Adrenal gland (tissue), 9 donors: ENCODE measurements at regions not wholly inside any gene's neighbourhood (a gene's known extent, or its start where the extent isn't known, plus 50 kb on each side); places are given as distances from the start of the nearest gene placed in this dataset.

ENCODE experiments used
- DNase-seq, 7 donors: peaks; one replicate each; pipeline ENCODE4 v3.0.0-alpha.2; 2019 to 2020
- H3K27ac ChIP-seq, 5 donors: fragments of 200-600 bp; sonication (generic) in 4 of 5; 1 replicate in 3 of 5; 2 replicates in 2 of 5; pipeline versions ENCODE4 v1.5.1 to v1.8.0; 2016 to 2020; ENCODE audit warnings: mild to moderate bottlenecking in 1 of 5
- H3K27me3 ChIP-seq: fragments of 200-600 bp; 2 replicates; pipeline ENCODE4 v1.8.0; 2021
- H3K36me3 ChIP-seq, 2 donors: fragments of 200-600 bp; replicated peaks in 1 of 2; 1 replicate in 1 of 2; 2 replicates in 1 of 2; pipeline versions ENCODE4 v1.5.1 to v1.8.0; 2018 to 2022
- H3K4me1 ChIP-seq, 2 donors: fragments of 200-600 bp; replicated peaks in 1 of 2; 1 replicate in 1 of 2; 2 replicates in 1 of 2; pipeline versions ENCODE4 v1.5.1 to v1.8.0; 2018 to 2021
- H3K4me3 ChIP-seq, 4 donors: fragments of 200-600 bp; sonication (generic) in 3 of 4; one replicate each; pipeline ENCODE4 v1.5.1; 2016 to 2018
- H3K9me3 ChIP-seq, 3 donors: fragments of 200-600 bp; sonication (generic) in 1 of 3; replicated peaks in 1 of 3; 1 replicate in 2 of 3; 2 replicates in 1 of 3; pipeline versions ENCODE4 v1.5.1 to v1.8.0; 2016 to 2021
- POLR2A ChIP-seq, 2 donors: fragments of 450-650 bp; IDR thresholded peaks; one replicate each; pipeline ENCODE4 v1.6.1; 2017; ENCODE audit warnings: antibody characterized with exemption in 2 of 2, mild to moderate bottlenecking in 2 of 2, moderate library complexity in 1 of 2
- WGBS, 4 donors: extraction: QIAGEN DNeasy Blood & Tissue Kit in 2 of 4; methylation state at CpG; one replicate each; pipeline versions ENCODE4 v1.1.5 to v1.1.7; 2013 to 2017; 5-methylcytosine and 5-hydroxymethylcytosine counted together
- intact Hi-C, 2 donors: fragments of 100-400 bp; cut with DNase I; formaldehyde crosslinking; loops; one replicate each; pipeline versions ENCODE4 v1.14.1 to v1.15.0; 2022 to 2023
- TF ChIP-seq, protein P1 (sequence below), 6 experiments: fragments of 450-650 bp in 4 of 6; fragments of 200-600 bp in 2 of 6; sonication (generic) in 1 of 6; IDR thresholded peaks; 1 replicate in 5 of 6; 2 replicates in 1 of 6; pipeline versions ENCODE4 v1.5.1 to v1.8.0; 2016 to 2021; ENCODE audit warnings: antibody characterized with exemption in 6 of 6, mild to moderate bottlenecking in 2 of 6, moderate library complexity in 1 of 6
- donor health status: healthy with polysubstance abuse.
- donor health status: Bipolar disorder and iron deficiency.
- donor health status: DM: yes; HTN: yes; CAD: no.
- donor health status: DM: no; HTN: no; CAD: no.
- donor health status: DM: no; HTN: no; CAD: no.

DNA sequence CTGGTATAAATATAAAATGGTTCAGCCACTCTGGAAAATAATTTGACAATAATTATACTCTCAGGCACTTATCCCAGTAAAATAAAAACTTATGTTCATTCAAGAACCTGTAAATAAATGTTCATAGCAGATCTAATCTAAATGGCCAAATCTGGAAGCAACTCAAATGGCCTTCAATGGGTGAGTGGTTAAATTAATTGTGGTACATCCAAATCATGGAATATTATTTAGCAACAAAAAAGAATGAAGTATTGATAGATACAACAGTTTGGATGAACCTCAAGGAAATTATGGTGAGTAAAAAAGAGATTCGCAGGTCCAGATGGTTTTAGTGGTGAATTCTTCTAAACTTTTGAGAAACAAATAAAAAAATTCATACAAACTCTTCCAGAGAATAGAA lies 287.0 kb upstream of the ZC3H12C start:
- H3K4me1 ChIP-seq = no peaks in the 10 kb centered on the region
- DNase-seq = no peak
- intact Hi-C loops = no loop called here
- 0 to 42% (median 0%) methylated on average over 1 of the region's 1 CpG for WGBS, 4 donors
- TF ChIP-seq POLR2A (IDR thresholded peaks at IDR 0.05) = no peak
- TF ChIP-seq, protein P1, sequence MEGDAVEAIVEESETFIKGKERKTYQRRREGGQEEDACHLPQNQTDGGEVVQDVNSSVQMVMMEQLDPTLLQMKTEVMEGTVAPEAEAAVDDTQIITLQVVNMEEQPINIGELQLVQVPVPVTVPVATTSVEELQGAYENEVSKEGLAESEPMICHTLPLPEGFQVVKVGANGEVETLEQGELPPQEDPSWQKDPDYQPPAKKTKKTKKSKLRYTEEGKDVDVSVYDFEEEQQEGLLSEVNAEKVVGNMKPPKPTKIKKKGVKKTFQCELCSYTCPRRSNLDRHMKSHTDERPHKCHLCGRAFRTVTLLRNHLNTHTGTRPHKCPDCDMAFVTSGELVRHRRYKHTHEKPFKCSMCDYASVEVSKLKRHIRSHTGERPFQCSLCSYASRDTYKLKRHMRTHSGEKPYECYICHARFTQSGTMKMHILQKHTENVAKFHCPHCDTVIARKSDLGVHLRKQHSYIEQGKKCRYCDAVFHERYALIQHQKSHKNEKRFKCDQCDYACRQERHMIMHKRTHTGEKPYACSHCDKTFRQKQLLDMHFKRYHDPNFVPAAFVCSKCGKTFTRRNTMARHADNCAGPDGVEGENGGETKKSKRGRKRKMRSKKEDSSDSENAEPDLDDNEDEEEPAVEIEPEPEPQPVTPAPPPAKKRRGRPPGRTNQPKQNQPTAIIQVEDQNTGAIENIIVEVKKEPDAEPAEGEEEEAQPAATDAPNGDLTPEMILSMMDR (IDR thresholded peaks at IDR 0.05) = no peak
- no peaks in the 10 kb centered on the region for H3K9me3 ChIP-seq
- no peak overlapping the region for H3K4me3 ChIP-seq
- no peaks in the 10 kb centered on the region for H3K27me3 ChIP-seq
- H3K36me3 ChIP-seq = no peaks in the 10 kb centered on the region
- H3K27ac ChIP-seq = no peak overlapping the region

DNA sequence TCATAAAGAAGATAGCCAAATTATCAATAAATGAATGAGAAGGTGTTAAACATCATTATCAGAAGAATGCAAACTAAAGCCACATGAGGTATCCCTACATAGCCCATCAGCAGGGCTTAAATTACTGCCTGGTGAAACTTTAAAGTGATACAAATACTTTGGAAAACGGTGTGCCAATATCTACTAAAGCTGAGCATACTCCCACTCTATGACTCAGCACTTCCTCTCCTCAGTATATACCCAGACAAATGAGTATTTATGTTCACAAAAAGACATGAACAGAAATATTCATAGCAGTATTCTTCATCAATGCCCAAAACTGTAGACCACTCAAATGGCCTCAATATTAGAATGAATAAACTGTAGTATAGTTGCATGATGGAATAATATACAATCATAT lies 284.6 kb upstream of the ZC3H12C start:
- DNase-seq = no peak
- H3K27ac ChIP-seq = no peak overlapping the region
- H3K36me3 ChIP-seq = no peaks in the 10 kb centered on the region
- no peaks in the 10 kb centered on the region for H3K4me1 ChIP-seq
- no peak for TF ChIP-seq POLR2A (IDR thresholded peaks at IDR 0.05)
- TF ChIP-seq, protein P1 (IDR thresholded peaks at IDR 0.05) = no peak
- WGBS, 4 donors = 62 to 68% (median 65%) methylated on average over 1 of the region's 1 CpG
- no peak overlapping the region for H3K4me3 ChIP-seq
- intact Hi-C loops = no loop called here
- no peaks in the 10 kb centered on the region for H3K9me3 ChIP-seq
- H3K27me3 ChIP-seq = no peaks in the 10 kb centered on the region

DNA sequence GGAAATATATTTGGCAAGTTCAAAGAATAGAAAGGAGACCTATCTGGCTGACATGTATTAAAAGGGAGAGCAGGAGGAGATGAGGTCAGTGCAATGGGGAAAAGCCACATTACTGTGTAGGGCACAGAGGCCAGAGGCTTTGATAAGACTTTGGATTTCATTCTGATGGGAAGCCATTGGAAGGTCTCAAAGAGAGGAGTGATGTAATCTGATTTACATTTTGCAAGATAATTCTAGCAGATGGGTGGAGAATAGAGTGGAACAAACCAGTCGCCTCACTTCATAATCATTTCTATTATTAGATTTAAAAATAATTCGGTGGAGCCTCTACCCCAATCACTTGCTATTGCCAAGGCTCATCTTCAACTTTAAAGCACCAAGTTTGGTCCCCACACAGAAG lies 278.4 kb upstream of the ZC3H12C start:
- Histone ChIP-seq H3K27me3 (no peaks in the 10 kb centered on the region), H3K27ac (no peak overlapping the region), H3K4me3 (no peak overlapping the region), H3K9me3 (no peaks in the 10 kb centered on the region), H3K36me3 (no peaks in the 10 kb centered on the region), H3K4me1 (no peaks in the 10 kb centered on the region)
- 41 to 46% (median 44%) methylated on average over 2 of the region's 2 CpGs for WGBS, 4 donors
- TF ChIP-seq, protein P1 (IDR thresholded peaks at IDR 0.05) = no peak
- no peak for TF ChIP-seq POLR2A (IDR thresholded peaks at IDR 0.05)
- intact Hi-C loops = no loop called here
- no peak for DNase-seq

DNA sequence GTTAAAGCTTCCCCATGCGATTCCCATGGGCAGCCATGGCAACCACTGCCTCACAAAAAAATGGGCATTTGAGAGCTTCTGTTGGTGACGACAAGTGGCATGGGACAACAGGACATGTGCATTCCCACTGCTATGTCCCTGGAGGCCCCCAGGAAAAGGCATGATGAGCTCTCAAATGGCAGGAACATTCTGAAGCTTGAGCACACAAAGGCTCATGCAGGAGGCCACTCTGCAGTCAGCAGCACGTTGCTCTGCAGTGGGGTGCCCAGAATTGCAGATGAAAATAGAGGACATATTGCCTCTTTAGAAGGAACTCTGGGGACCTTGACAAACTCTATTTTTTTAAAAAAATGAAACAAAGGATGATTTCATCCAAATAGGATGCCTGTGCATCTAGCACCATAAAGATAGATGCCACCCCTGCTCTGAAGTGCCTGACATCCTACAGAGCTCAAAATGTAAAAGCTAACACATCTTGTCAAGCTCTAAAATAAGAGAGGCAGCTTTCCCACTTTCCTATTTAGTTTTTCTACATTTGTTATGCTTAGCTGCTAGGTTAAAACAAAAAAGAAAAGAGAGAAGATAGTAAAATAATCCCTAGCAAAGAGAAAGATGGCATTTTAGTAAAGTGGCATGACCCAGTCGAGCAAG lies 277.6 kb upstream of the ZC3H12C start:
- WGBS, 4 donors = 80 to 88% (median 87%) methylated on average over 4 of the region's 4 CpGs
- no peaks in the 10 kb centered on the region for H3K27me3 ChIP-seq
- no peaks in the 10 kb centered on the region for H3K4me1 ChIP-seq
- no peaks in the 10 kb centered on the region for H3K36me3 ChIP-seq
- H3K27ac ChIP-seq = no peak overlapping the region
- no peaks in the 10 kb centered on the region for H3K9me3 ChIP-seq
- no peak for TF ChIP-seq POLR2A (IDR thresholded peaks at IDR 0.05)
- TF ChIP-seq, protein P1 (IDR thresholded peaks at IDR 0.05) = no peak
- no peak for DNase-seq
- H3K4me3 ChIP-seq = no peak overlapping the region
- intact Hi-C loops = no loop called here
